GM23338 (cell line): ENCODE measurements at regions not wholly inside any gene's neighbourhood (a gene's known extent, or its start where the extent isn't known, plus 50 kb on each side); places are given as distances from the start of the nearest gene placed in this dataset.

Experiments
- ATAC-seq: fragments of 200-7000 bp; cut with Tn5 transposase; 3 replicates; pipeline ENCODE4 v1.9.1; 2020
- DNase-seq: peaks from one replicate; pipeline ENCODE4 v3.0.0-alpha.2; 2015; ENCODE audit warnings: low spot score
- H2AFZ ChIP-seq: fragments of 200-600 bp; sonication (generic); 2 replicates; pipeline ENCODE4 v1.8.0; 2016; ENCODE audit warnings: antibody characterized with exemption, mild to moderate bottlenecking, moderate library complexity
- H3F3A ChIP-seq: fragments of 200-600 bp; sonication (generic); replicated peaks from 2 replicates; pipeline ENCODE4 v1.8.0; 2017; ENCODE audit warnings: antibody characterized with exemption, mixed run types, low read depth
- H3K27ac ChIP-seq: fragments of 200-600 bp; sonication (generic); 2 replicates; pipeline ENCODE4 v1.6.1; 2016; ENCODE audit warnings: low read depth
- H3K27me3 ChIP-seq: fragments of 200-600 bp; sonication (generic); 2 replicates; pipeline ENCODE4 v1.8.0; 2016; ENCODE audit warnings: mild to moderate bottlenecking, mixed run types, moderate library complexity; ENCODE audit not compliant: insufficient read depth
- H3K36me3 ChIP-seq: fragments of 200-600 bp; sonication (generic); 2 replicates; pipeline ENCODE4 v1.8.0; 2016; ENCODE audit warnings: mild to moderate bottlenecking; ENCODE audit not compliant: insufficient read depth
- H3K4me1 ChIP-seq: fragments of 200-600 bp; sonication (generic); 2 replicates; pipeline ENCODE4 v1.8.0; 2016; ENCODE audit warnings: mild to moderate bottlenecking, moderate library complexity; ENCODE audit not compliant: insufficient read depth
- H3K4me2 ChIP-seq: fragments of 200-600 bp; sonication (generic); 2 replicates; pipeline ENCODE4 v1.7.1; 2017; ENCODE audit warnings: mixed run types
- H3K4me3 ChIP-seq: fragments of 200-600 bp; sonication (generic); 2 replicates; pipeline ENCODE4 v1.6.1; 2016; ENCODE audit warnings: mixed run types
- H3K79me2 ChIP-seq: fragments of 200-600 bp; sonication (generic); replicated peaks from 2 replicates; pipeline ENCODE4 v1.8.0; 2017; ENCODE audit warnings: mild to moderate bottlenecking; ENCODE audit not compliant: insufficient read depth
- H3K9me2 ChIP-seq: fragments of 200-600 bp; sonication (generic); 2 replicates; pipeline ENCODE4 v1.8.0; 2017; ENCODE audit not compliant: insufficient read depth
- H4K20me1 ChIP-seq: fragments of 200-600 bp; sonication (generic); replicated peaks from 2 replicates; pipeline ENCODE4 v1.8.0; 2017; ENCODE audit warnings: mild to moderate bottlenecking; ENCODE audit not compliant: insufficient read depth
- H3K27ac Mint-ChIP-seq: 2 replicates; pipeline ENCODE4 v1.8.0; 2020; ENCODE audit warnings: inconsistent platforms, mild to moderate bottlenecking, moderate library complexity, mixed read lengths
- H3K27me3 Mint-ChIP-seq: 3 replicates; pipeline ENCODE4 v1.8.0; 2022; ENCODE audit warnings: low read depth, mild to moderate bottlenecking, moderate library complexity, mixed read lengths, inconsistent platforms; ENCODE audit not compliant: insufficient read depth, poor library complexity
- H3K36me3 Mint-ChIP-seq: 3 replicates; pipeline ENCODE4 v1.8.0; 2021; ENCODE audit warnings: low read depth, mild to moderate bottlenecking, inconsistent platforms, moderate library complexity, mixed read lengths
- H3K4me1 Mint-ChIP-seq: 3 replicates; pipeline ENCODE4 v1.8.0; 2020; ENCODE audit warnings: mild to moderate bottlenecking, inconsistent platforms, mixed read lengths
- H3K4me3 Mint-ChIP-seq: 3 replicates; pipeline ENCODE4 v1.8.0; 2021; ENCODE audit warnings: moderate library complexity, mild to moderate bottlenecking, inconsistent platforms, mixed read lengths
- H3K9me3 Mint-ChIP-seq: 3 replicates; pipeline ENCODE4 v1.8.0; 2020; ENCODE audit warnings: moderate library complexity, mild to moderate bottlenecking, inconsistent platforms, mixed read lengths
- CREB1 ChIP-seq: fragments of 250-450 bp; sonication (Bioruptor Pico); IDR thresholded peaks from 2 replicates; pipeline ENCODE4 v1.5.0; 2020; ENCODE audit warnings: low read depth, mild to moderate bottlenecking, moderate library complexity
- ETS1 ChIP-seq: IDR thresholded peaks from 2 replicates; pipeline ENCODE4 v1.6.1; 2016; ENCODE audit warnings: antibody characterized with exemption
- POLR2AphosphoS5 ChIP-seq: IDR thresholded peaks from 2 replicates; pipeline ENCODE4 v1.6.1; 2016; ENCODE audit warnings: antibody characterized with exemption, low read depth
- STAT1 ChIP-seq: IDR thresholded peaks from one replicate; pipeline ENCODE4 v1.6.1; 2016; ENCODE audit warnings: antibody characterized with exemption; ENCODE audit not compliant: unreplicated experiment
- ZNF114 ChIP-seq: fragments of 250-450 bp; sonication (Bioruptor Pico); IDR thresholded peaks from 2 replicates; pipeline ENCODE4 v1.5.0; 2020; ENCODE audit warnings: mild to moderate bottlenecking, moderate library complexity
- ZNF462 ChIP-seq: fragments of 250-450 bp; sonication (Bioruptor Pico); IDR thresholded peaks from 2 replicates; pipeline ENCODE4 v1.5.0; 2020; ENCODE audit warnings: mild to moderate bottlenecking, moderate library complexity

GRCh38 chr4:38313175-38313574 is 350.8 kb upstream of the KLF3 start:
- H3K4me3 Mint-ChIP-seq: no peak overlapping the region
- TF ChIP-seq ZNF462: no peak
- no peak for TF ChIP-seq ETS1
- TF ChIP-seq POLR2AphosphoS5: no peak
- no peak for TF ChIP-seq ZNF114 (CRISPR knock-in tag)
- TF ChIP-seq CREB1 (CRISPR knock-in tag): no peak
- no peak for TF ChIP-seq STAT1
- H3K27me3 Mint-ChIP-seq: no peaks in the 10 kb centered on the region
- H3K9me3 Mint-ChIP-seq: peaks cover 3% of the 10 kb centered on the region; the same call in 1 of the 3 replicates
- no peaks in the 10 kb centered on the region for H3K36me3 ChIP-seq
- no peak overlapping the region for H3K27ac Mint-ChIP-seq
- DNase-seq: no peak
- peaks cover 15% of the 10 kb centered on the region for H3K4me1 Mint-ChIP-seq
- 0 out of 2 replicates have a peak overlapping the region, but pooled peaks have one; percentile 38 for H2AFZ ChIP-seq
- no peak overlapping the region for H3K4me3 ChIP-seq
- H4K20me1 ChIP-seq: no peaks in the 10 kb centered on the region
- H3K27me3 ChIP-seq: no peaks in the 10 kb centered on the region
- no peak for ATAC-seq
- no peaks in the 10 kb centered on the region for H3K36me3 Mint-ChIP-seq
- H3K79me2 ChIP-seq: no peaks in the 10 kb centered on the region
- H3K4me1 ChIP-seq: peaks cover 11% of the 10 kb centered on the region
- 0 out of 2 replicates have a peak, but pooled peaks cover 3% of the 10 kb centered on the region for H3K9me2 ChIP-seq
- H3K27ac ChIP-seq: no peak overlapping the region
- H3K4me2 ChIP-seq: no peak overlapping the region
- no peaks in the 10 kb centered on the region for H3F3A ChIP-seq
